Tibial nerve (tissue), 4 donors: ENCODE measurements at regions not wholly inside any gene's neighbourhood (a gene's known extent, or its start where the extent isn't known, plus 50 kb on each side); places are given as distances from the start of the nearest gene placed in this dataset.

ENCODE experiments used
- DNase-seq, 2 donors: peaks; one replicate each; pipeline ENCODE4 v3.0.0-alpha.2; 2019; ENCODE audit warnings: low spot score in 2 of 2
- H3K27ac ChIP-seq, 4 donors: fragments of 200-600 bp; sonication (generic) in 3 of 4; one replicate each; pipeline ENCODE4 v1.5.1; 2017 to 2019; ENCODE audit warnings: mild to moderate bottlenecking in 1 of 4
- H3K27me3 ChIP-seq, 2 donors: fragments of 200-600 bp; sonication (generic) in 1 of 2; one replicate each; pipeline versions ENCODE4 v1.5.1 to v1.6.0; 2017 to 2019
- H3K36me3 ChIP-seq, 3 donors: fragments of 200-600 bp; sonication (generic); one replicate each; pipeline ENCODE4 v1.5.1; 2018 to 2019
- H3K4me1 ChIP-seq, 4 donors: fragments of 200-600 bp; sonication (generic) in 3 of 4; one replicate each; pipeline ENCODE4 v1.5.1; 2017 to 2019
- H3K4me3 ChIP-seq, 4 donors: fragments of 200-600 bp; sonication (generic) in 3 of 4; one replicate each; pipeline ENCODE4 v1.5.1; 2017 to 2019; ENCODE audit warnings: mild to moderate bottlenecking in 1 of 4, moderate library complexity in 1 of 4
- H3K9me3 ChIP-seq, 4 donors: fragments of 200-600 bp; sonication (generic) in 3 of 4; one replicate each; pipeline ENCODE4 v1.5.1; 2017 to 2019
- EP300 ChIP-seq, 2 donors: sonication (generic); formaldehyde crosslinking; IDR thresholded peaks; one replicate each; pipeline ENCODE4 v1.6.1; 2017; ENCODE audit warnings: antibody characterized with exemption in 2 of 2, mild to moderate bottlenecking in 1 of 2
- POLR2A ChIP-seq, 2 donors: fragments of 450-650 bp; IDR thresholded peaks; one replicate each; pipeline ENCODE4 v1.6.1; 2017; ENCODE audit warnings: antibody characterized with exemption in 2 of 2, mild to moderate bottlenecking in 2 of 2, moderate library complexity in 2 of 2
- WGBS, 2 donors: methylation state at CpG; one replicate each; pipeline ENCODE4 v1.1.5; 2018; 5-methylcytosine and 5-hydroxymethylcytosine counted together
- TF ChIP-seq, protein P1 (sequence below), 5 experiments: fragments of 200-600 bp in 3 of 5; fragments of 450-650 bp in 2 of 5; sonication (generic) in 3 of 5; IDR thresholded peaks; one replicate each; pipeline ENCODE4 v1.5.1; 2016 to 2019; ENCODE audit warnings: antibody characterized with exemption in 5 of 5, mild to moderate bottlenecking in 3 of 5, moderate library complexity in 2 of 5

DNA sequence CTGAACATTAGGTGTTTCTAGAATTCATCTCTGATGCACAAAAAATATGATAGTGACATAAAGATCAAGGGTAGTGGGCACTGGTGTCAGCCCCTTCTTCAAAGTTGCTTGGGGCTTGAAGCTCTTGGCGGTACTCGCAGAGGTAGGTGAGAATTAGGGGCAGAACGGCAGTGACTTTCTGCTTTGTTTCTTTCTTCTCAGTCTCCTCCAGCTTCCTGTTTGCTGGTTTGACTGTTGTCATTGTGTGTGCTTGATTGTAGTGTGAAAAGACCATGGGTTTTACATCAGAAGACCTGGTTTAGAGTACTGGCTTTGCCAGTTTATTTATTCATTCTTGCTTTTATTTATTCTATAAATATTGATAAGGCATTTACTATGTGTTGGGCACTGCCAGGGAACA, 156.7 kb upstream of the PLET1 start:
- Histone ChIP-seq H3K27ac (no peak overlapping the region), H3K4me1 (no peaks in the 10 kb centered on the region), H3K27me3 (no peaks in the 10 kb centered on the region), H3K4me3 (no peak overlapping the region), H3K9me3 (peaks cover 0 to 19% (median 4%) of the 10 kb centered on the region in 4 donors), H3K36me3 (no peaks in the 10 kb centered on the region)
- no peak for DNase-seq
- WGBS, 2 donors = 39 to 54% methylated on average over 3 of the region's 3 CpGs
- TF ChIP-seq, protein P1, sequence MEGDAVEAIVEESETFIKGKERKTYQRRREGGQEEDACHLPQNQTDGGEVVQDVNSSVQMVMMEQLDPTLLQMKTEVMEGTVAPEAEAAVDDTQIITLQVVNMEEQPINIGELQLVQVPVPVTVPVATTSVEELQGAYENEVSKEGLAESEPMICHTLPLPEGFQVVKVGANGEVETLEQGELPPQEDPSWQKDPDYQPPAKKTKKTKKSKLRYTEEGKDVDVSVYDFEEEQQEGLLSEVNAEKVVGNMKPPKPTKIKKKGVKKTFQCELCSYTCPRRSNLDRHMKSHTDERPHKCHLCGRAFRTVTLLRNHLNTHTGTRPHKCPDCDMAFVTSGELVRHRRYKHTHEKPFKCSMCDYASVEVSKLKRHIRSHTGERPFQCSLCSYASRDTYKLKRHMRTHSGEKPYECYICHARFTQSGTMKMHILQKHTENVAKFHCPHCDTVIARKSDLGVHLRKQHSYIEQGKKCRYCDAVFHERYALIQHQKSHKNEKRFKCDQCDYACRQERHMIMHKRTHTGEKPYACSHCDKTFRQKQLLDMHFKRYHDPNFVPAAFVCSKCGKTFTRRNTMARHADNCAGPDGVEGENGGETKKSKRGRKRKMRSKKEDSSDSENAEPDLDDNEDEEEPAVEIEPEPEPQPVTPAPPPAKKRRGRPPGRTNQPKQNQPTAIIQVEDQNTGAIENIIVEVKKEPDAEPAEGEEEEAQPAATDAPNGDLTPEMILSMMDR (IDR thresholded peaks at IDR 0.05) = no peak
- TF ChIP-seq POLR2A (IDR thresholded peaks at IDR 0.05) = no peak
- TF ChIP-seq EP300 (IDR thresholded peaks at IDR 0.05) = no peak

DNA sequence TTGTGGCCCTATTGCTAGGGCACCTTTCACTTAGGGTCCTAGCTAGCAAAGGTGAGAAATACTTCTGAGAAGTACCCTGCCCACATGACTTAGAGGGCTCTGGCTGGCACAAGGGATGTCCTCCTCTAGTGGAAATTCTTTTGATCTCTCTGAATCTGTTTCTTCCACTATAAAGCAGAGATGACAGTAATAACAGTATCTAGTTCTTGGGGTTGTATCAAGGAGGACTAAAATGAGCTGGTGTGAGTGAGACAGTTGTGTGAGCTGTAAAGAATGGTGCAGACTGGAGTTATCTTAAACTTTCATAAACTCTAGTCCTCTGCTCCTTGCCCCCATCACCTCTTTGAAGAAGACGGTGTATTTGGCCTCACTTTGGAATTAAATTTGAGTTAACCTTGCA, 157.8 kb upstream of the PLET1 start:
- no peaks in the 10 kb centered on the region for H3K27me3 ChIP-seq
- DNase-seq = no peak
- no peaks in the 10 kb centered on the region for H3K4me1 ChIP-seq
- H3K27ac ChIP-seq = no peak overlapping the region
- H3K4me3 ChIP-seq = no peak overlapping the region
- 58 to 70% methylated on average over 1 of the region's 1 CpG for WGBS, 2 donors
- H3K36me3 ChIP-seq = no peaks in the 10 kb centered on the region
- TF ChIP-seq EP300 (IDR thresholded peaks at IDR 0.05) (no peak), POLR2A (IDR thresholded peaks at IDR 0.05) (no peak)
- peaks cover 0 to 19% (median 3%) of the 10 kb centered on the region in 4 donors for H3K9me3 ChIP-seq

DNA sequence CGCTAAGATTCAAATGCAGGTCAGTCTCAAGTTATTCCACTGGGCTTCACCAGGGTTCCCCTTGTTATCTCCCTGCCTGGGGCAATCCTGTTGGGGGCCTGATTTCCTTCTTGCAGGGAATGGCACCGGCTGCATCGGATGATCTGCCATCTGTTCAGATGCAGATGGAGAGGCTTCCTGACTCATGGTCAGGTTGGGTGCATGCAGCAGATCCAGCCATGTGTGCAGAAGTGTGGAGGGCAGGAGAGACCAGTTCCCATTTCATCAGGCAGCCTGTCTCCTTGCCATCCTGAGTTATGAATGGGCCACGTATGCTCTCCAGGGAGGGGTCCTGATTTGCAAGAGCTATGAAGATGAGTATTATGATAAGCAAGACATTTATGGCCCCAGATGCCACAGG, 161.2 kb upstream of the PLET1 start:
- Histone ChIP-seq H3K4me1 (no peaks in the 10 kb centered on the region), H3K27ac (no peak overlapping the region), H3K4me3 (no peak overlapping the region), H3K27me3 (no peaks in the 10 kb centered on the region), H3K36me3 (no peaks in the 10 kb centered on the region), H3K9me3 (peaks cover 0 to 9% (median 0%) of the 10 kb centered on the region in 4 donors)
- no peak for DNase-seq
- 70 to 71% methylated on average over 4 of the region's 4 CpGs for WGBS, 2 donors
- TF ChIP-seq, protein P1 (IDR thresholded peaks at IDR 0.05) = no peak
- TF ChIP-seq POLR2A (IDR thresholded peaks at IDR 0.05) (no peak), EP300 (IDR thresholded peaks at IDR 0.05) (no peak)

DNA sequence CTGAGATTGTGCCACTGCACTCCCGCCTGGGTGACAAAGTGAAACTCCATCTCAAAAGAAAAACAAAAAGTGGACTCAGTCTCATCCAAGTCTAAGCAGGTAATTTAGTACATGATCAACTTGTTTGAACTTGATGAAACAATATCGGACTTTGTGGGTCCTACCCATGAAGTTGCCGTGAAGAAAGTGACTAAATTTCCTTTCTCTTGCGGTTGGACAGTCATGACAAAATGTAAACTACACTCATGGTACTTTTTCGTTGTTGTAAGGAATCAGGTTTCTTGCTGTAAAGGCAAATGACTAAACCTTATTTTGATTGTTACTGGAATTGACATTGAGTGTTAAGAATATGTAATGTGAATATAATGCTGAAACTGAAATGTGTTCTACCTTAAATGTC, 164.5 kb upstream of the PLET1 start:
- Histone ChIP-seq H3K36me3 (no peaks in the 10 kb centered on the region), H3K27ac (no peak overlapping the region), H3K9me3 (peaks cover 0 to 29% (median 0%) of the 10 kb centered on the region in 4 donors), H3K4me1 (no peaks in the 10 kb centered on the region), H3K4me3 (no peak overlapping the region), H3K27me3 (no peaks in the 10 kb centered on the region)
- TF ChIP-seq EP300 (IDR thresholded peaks at IDR 0.05) (no peak), POLR2A (IDR thresholded peaks at IDR 0.05) (no peak)
- TF ChIP-seq, protein P1 (IDR thresholded peaks at IDR 0.05) = no peak
- DNase-seq = no peak
- 84 to 95% methylated on average over 5 of the region's 5 CpGs for WGBS, 2 donors

DNA sequence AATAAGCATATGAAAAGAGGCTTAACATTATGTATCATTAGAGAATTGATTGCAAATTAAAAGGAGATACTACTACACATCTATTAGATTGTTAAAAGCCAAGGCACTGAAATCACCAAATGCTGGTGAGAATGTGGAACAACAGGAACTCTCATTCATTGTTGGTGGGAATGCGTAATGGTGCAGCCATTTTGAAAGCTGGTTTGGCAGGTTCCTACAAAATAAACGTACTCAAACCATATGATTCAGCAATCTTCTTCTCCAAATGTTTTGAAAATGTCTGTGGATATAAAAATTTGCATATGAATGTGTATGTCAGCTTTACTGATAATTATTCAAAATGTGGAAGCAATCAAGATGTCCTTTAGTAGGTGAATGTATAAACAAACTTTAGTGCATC, 176.4 kb upstream of the PLET1 start:
- H3K27ac ChIP-seq = no peak overlapping the region
- H3K4me3 ChIP-seq = no peak overlapping the region
- H3K27me3 ChIP-seq = no peaks in the 10 kb centered on the region
- WGBS, 2 donors = 63 to 77% methylated on average over 2 of the region's 2 CpGs
- H3K4me1 ChIP-seq = no peaks in the 10 kb centered on the region
- no peak for DNase-seq
- H3K9me3 ChIP-seq = peaks cover 0 to 46% (median 7%) of the 10 kb centered on the region in 4 donors
- no peaks in the 10 kb centered on the region for H3K36me3 ChIP-seq
- TF ChIP-seq EP300 (IDR thresholded peaks at IDR 0.05) = no peak
- TF ChIP-seq POLR2A (IDR thresholded peaks at IDR 0.05) = no peak
- TF ChIP-seq, protein P1 (IDR thresholded peaks at IDR 0.05) = no peak

DNA sequence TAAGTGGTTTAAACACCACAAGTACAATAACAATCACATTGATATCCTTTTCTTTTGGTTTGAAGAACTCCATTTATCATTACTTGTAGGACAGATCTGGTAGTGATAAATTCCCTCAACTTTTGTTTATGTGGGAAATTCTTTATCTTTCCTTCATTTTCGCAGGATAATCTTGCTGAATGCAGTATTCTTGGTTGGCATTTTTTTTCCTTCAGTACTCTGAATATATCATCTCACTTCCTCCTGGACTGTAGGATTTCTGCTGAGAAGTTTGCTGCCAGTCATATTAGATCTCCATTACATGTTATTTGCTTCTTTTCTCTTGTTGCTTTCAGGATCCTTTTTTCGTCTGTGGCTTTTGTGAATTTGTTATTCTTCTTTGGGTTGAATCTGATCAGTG, 179.0 kb upstream of the PLET1 start:
- H3K4me3 ChIP-seq = no peak overlapping the region
- no peaks in the 10 kb centered on the region for H3K36me3 ChIP-seq
- peaks cover 0 to 40% (median 7%) of the 10 kb centered on the region in 4 donors for H3K9me3 ChIP-seq
- 94 to 95% methylated on average over 2 of the region's 2 CpGs for WGBS, 2 donors
- H3K27me3 ChIP-seq = no peaks in the 10 kb centered on the region
- H3K27ac ChIP-seq = no peak overlapping the region
- no peak for DNase-seq
- TF ChIP-seq EP300 (IDR thresholded peaks at IDR 0.05) = no peak
- no peak for TF ChIP-seq POLR2A (IDR thresholded peaks at IDR 0.05)
- TF ChIP-seq, protein P1 (IDR thresholded peaks at IDR 0.05) = no peak
- H3K4me1 ChIP-seq = no peaks in the 10 kb centered on the region
